T-helper 9 cell (primary cell): ENCODE measurements at regions not wholly inside any gene's neighbourhood (a gene's known extent, or its start where the extent isn't known, plus 50 kb on each side); places are given as distances from the start of the nearest gene placed in this dataset.

Experiments used
- DNase-seq: peaks from one replicate; pipeline ENCODE4 v3.0.0-alpha.2; 2020

GRCh38 chr3:28743271-28743670, 394.6 kb upstream of the AZI2 start:
- no peak for DNase-seq

GRCh38 chr3:28743831-28744230, 395.2 kb upstream of the AZI2 start:
- DNase-seq, result no peak

GRCh38 chr3:28745436-28745835, 396.8 kb upstream of the AZI2 start:
- no peak for DNase-seq

GRCh38 chr3:28745916-28746617, 397.4 kb upstream of the AZI2 start:
- no peak for DNase-seq

GRCh38 chr3:28746990-28747389, 398.4 kb upstream of the AZI2 start:
- DNase-seq, result no peak

- DNase-seq, result no peak
Observed at GRCh38 chr3:28751864-28752263, 403.2 kb upstream of the AZI2 start.

- no peak for DNase-seq
Observed at GRCh38 chr3:28752290-28752689, 403.7 kb upstream of the AZI2 start.

GRCh38 chr3:28756056-28756455, 407.4 kb upstream of the AZI2 start:
- DNase-seq, result no peak

- DNase-seq, result no peak
Observed at GRCh38 chr3:28758115-28758514, 409.5 kb upstream of the AZI2 start.

GRCh38 chr3:28761375-28761774, 412.8 kb upstream of the AZI2 start:
- no peak for DNase-seq

GRCh38 chr3:28765194-28765593, 416.6 kb upstream of the AZI2 start:
- DNase-seq, result no peak

- DNase-seq, result no peak
Observed at GRCh38 chr3:28768439-28768838, 419.8 kb upstream of the AZI2 start.

- no peak for DNase-seq
Observed at GRCh38 chr3:28777806-28778475, 429.3 kb upstream of the AZI2 start.

GRCh38 chr3:28780480-28780879, 431.9 kb upstream of the AZI2 start:
- DNase-seq, result no peak

- DNase-seq, result no peak
Observed at GRCh38 chr3:28781053-28781452, 432.4 kb upstream of the AZI2 start.

- DNase-seq, result no peak
Observed at GRCh38 chr3:28786446-28786845, 437.8 kb upstream of the AZI2 start.

GRCh38 chr3:28788571-28788970, 439.9 kb upstream of the AZI2 start:
- no peak for DNase-seq

GRCh38 chr3:28791713-28792255, 443.2 kb upstream of the AZI2 start:
- DNase-seq, result no peak

- no peak for DNase-seq
Observed at GRCh38 chr3:28792604-28793003, 444.0 kb upstream of the AZI2 start.

- no peak for DNase-seq
Observed at GRCh38 chr3:28799084-28799483, 450.5 kb upstream of the AZI2 start.

GRCh38 chr3:28800203-28800602, 451.6 kb upstream of the AZI2 start:
- no peak for DNase-seq

- no peak for DNase-seq
Observed at GRCh38 chr3:28808068-28808467, 459.4 kb upstream of the AZI2 start.

GRCh38 chr3:28816017-28816416, 464.9 kb upstream of the RBMS3 start:
- DNase-seq, result no peak

GRCh38 chr3:28824316-28824715, 456.6 kb upstream of the RBMS3 start:
- DNase-seq, result no peak
